RCC 7860 (cell line): ENCODE measurements at regions not wholly inside any gene's neighbourhood (a gene's known extent, or its start where the extent isn't known, plus 50 kb on each side); places are given as distances from the start of the nearest gene placed in this dataset.

Experiments
- DNase-seq: peaks from one replicate; pipeline ENCODE4 v3.0.0-alpha.2; 2015; ENCODE audit warnings: low spot score
- FAIRE-seq: peaks from 2 replicates; lab custom pipeline; 2012; peaks lifted over from hg19 to GRCh38; lab: Jason Lieb, UNC

GRCh38 chr6:8583291-8583690, 147.9 kb upstream of the SLC35B3 start:
- DNase-seq (no peak), FAIRE-seq (no peak)

GRCh38 chr6:8579372-8579771, 144.0 kb upstream of the SLC35B3 start:
- FAIRE-seq (no peak), DNase-seq (no peak)

GRCh38 chr6:8578006-8578405, 142.7 kb upstream of the SLC35B3 start:
- no peak for FAIRE-seq
- no peak for DNase-seq

GRCh38 chr6:8574749-8575468, 139.6 kb upstream of the SLC35B3 start:
- FAIRE-seq (no peak), DNase-seq (no peak)

GRCh38 chr6:8574311-8574710, 139.0 kb upstream of the SLC35B3 start:
- no peak for FAIRE-seq
- DNase-seq = no peak

GRCh38 chr6:8570256-8570920, 135.0 kb upstream of the SLC35B3 start:
- DNase-seq = no peak
- no peak for FAIRE-seq

- no peak for DNase-seq
- FAIRE-seq = no peak
These were observed 126.8 kb upstream of the SLC35B3 start for GRCh38 chr6:8562125-8562524.

GRCh38 chr6:8558953-8559352, 123.6 kb upstream of the SLC35B3 start:
- no peak for DNase-seq
- FAIRE-seq = no peak

GRCh38 chr6:8557014-8557748, 121.8 kb upstream of the SLC35B3 start:
- no peak for DNase-seq
- no peak for FAIRE-seq

- DNase-seq = peak; percentile 47
- FAIRE-seq = no peak
These were observed 121.1 kb upstream of the SLC35B3 start for GRCh38 chr6:8556370-8557013.

GRCh38 chr6:8551993-8552392, 116.6 kb upstream of the SLC35B3 start:
- DNase-seq (no peak), FAIRE-seq (no peak)

- no peak for FAIRE-seq
These were observed 116.0 kb upstream of the SLC35B3 start for GRCh38 chr6:8551386-8551785.

GRCh38 chr6:8549074-8549790, 113.9 kb upstream of the SLC35B3 start:
- no peak for DNase-seq
- no peak for FAIRE-seq

More at GRCh38 chr6:8551386-8551785, 116.0 kb upstream of the SLC35B3 start:
- DNase-seq = no peak

GRCh38 chr6:8546496-8546895, 111.2 kb upstream of the SLC35B3 start:
- DNase-seq = no peak
- no peak for FAIRE-seq

GRCh38 chr6:8545336-8545735, 110.0 kb upstream of the SLC35B3 start:
- FAIRE-seq = no peak

GRCh38 chr6:8543714-8544113, 108.4 kb upstream of the SLC35B3 start:
- DNase-seq (no peak), FAIRE-seq (no peak)

More at GRCh38 chr6:8545336-8545735, 110.0 kb upstream of the SLC35B3 start:
- no peak for DNase-seq

- DNase-seq (peak; percentile 13), FAIRE-seq (no peak)
These were observed 104.1 kb upstream of the SLC35B3 start for GRCh38 chr6:8539453-8539852.

- DNase-seq = no peak
- no peak for FAIRE-seq
These were observed 100.8 kb upstream of the SLC35B3 start for GRCh38 chr6:8536122-8536521.

GRCh38 chr6:8535519-8535918, 100.2 kb upstream of the SLC35B3 start:
- FAIRE-seq = no peak
- DNase-seq = no peak

- no peak for DNase-seq
- FAIRE-seq = no peak
These were observed 95.6 kb upstream of the SLC35B3 start for GRCh38 chr6:8530785-8531435.
